GM21423 (cell line): ENCODE measurements at regions not wholly inside any gene's neighbourhood (a gene's known extent, or its start where the extent isn't known, plus 50 kb on each side); places are given as distances from the start of the nearest gene placed in this dataset.

Experiments used
- ATAC-seq: cut with Tn5 transposase; IDR thresholded peaks from one replicate; pipeline ENCODE4 v1.9.1; 2021; ENCODE audit warnings: mild to moderate bottlenecking, moderate library complexity; ENCODE audit not compliant: unreplicated experiment

DNA sequence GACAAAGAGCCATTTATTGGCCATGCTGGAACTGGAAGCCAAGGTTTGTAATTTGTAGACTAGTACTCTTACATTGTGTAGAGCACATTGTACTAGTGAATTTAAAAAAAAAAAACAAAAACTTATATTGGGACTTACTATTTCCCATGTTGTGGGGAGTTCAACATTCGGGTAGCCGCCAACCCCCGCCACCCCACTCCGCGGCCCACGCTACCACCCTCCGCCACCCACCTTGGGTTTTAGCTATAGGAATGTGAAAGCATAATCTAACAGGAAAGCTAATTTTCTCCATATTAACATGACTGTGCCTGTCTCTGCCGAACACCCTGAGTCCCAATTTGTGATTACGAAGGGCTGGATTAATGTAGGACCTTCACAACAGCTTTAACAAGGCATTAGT is 275.8 kb downstream of the FIGN start:
- ATAC-seq, result no peak

- ATAC-seq, result no peak
Observed at GRCh38 chr2:163456953-163457743, 278.7 kb downstream of the FIGN start.

DNA sequence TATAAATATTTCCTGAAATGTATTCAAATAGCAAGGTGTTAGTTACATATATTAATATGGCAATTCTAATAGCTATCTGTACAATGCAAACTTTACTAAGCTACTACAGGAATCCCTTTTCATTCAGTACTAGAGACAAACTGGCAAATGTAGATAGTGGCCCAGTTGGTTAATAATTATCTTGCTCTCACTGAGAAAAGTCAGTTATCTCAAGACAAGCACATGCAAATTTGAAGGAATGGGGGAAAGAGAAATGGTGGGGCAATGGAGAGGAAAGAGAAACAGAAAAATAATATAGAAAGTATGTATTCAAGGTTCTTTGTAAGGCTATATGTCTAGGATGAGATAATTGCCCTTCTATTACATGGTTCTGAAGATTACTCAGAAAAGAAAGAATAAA is 280.0 kb downstream of the FIGN start:
- ATAC-seq, result peak; percentile 96

DNA sequence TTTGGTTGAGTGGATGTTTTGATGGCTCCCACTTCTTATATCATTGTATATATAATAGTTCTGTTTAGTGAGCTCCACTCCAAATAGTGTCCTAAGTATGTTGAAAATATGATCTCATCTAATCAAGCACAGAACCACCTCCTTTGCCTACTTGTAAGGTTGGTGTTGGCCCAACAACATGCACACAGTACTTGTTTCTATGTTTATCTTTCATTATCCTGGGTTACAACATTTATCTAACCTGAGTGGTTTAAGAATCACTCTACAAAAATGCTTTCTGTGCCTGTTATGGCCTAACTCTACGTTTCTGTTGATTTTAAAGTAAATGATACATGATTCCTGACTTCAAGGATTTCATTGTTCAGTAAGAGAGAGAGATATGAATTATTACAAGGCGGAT is 281.9 kb downstream of the FIGN start:
- no peak for ATAC-seq

GRCh38 chr2:163441603-163442002 is 294.2 kb downstream of the FIGN start:
- ATAC-seq, result no peak

DNA sequence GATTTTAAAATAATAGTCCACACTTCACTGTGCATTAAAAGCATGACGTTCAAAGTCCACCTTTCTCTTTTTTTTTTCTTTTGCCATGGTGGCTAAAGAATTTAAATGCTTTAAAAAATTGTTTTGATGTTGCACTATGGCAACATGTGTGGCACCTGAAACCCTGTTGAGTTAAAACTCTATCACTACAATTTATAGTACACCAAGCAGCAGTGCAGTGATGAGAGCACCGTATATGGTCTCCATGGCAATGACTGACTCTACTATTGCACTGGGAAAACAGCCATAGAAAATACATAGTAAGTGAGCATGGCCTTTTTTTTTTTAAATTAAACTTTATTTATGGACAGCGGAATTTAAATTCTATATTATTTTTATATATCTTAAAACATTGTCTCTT is 298.8 kb downstream of the FIGN start:
- ATAC-seq, result no peak

DNA sequence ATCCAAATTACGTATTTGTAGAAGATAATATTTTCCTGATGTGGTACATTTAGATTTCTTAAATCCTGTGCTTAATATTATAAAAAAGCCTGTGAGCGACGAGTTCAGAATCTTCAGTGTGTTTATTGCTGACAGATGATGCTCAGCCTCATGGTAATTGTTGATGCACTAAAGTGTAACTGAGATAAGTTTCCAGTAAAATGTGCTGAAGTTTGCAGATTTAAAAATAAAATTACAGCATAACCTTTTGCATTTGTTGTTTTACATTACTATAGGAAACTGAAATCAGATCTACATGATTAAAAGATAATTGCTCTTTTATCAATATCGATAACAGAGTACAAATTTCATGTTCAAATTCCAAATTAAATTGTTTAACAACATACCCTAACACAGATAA is 307.6 kb downstream of the FIGN start:
- ATAC-seq, result no peak

DNA sequence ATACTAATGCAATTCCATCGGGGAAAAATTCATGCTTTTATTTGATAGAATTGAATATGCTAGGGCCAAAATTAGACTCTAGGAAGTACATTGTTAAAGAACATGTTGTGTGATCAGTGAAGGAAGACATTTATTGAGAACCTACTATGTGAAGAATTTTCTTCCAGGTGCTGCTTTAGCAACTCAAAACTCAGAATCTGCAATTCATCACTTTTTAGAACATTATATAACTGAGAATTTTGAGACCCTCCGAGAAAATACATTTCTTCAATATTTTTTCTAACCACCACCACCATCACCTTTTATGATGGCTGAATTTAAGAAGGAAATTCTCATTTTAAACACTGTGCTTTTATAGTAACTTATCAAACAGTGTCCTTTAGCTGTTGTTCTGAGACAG is 315.2 kb downstream of the FIGN start:
- no peak for ATAC-seq

DNA sequence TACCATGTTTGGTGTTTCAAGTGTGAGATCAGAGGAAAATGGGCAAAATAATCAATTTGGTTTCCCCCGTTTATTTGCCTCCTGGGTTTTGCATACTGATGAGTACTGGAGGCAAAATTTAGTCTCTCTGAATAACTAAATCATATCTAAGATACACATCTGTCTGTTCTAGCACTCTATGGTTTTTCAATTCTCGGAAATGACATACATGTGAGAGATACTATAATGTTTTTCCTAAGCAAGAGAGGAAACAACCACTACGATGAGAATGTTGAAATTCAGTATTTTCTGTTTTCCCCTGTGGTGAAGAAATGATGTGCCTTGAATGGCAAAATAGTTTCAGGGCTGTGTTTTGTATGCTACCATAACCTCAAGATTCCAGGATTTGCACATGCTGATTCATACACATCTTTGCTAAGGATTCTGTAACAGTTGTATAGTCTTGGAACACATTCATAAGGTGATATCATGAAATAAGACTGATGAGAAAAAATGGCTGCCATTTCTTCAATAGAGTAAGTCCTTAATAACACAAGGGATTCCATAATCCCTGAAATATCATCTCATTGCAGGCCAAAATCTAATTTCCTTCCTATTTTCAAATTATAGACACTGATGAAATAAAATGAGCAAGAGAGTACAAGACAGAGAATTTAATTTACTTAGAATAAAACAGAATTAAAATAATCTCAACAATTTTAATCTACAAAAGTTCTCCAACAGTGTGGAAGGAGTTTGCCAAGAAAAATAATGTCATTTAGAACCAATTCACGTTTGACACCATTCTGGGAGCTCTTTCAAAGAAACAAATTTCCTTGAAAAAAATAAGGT is 316.6 kb downstream of the FIGN start:
- no peak for ATAC-seq

- peak; percentile 96 for ATAC-seq
Observed at GRCh38 chr2:163417596-163418337, 318.0 kb downstream of the FIGN start.

DNA sequence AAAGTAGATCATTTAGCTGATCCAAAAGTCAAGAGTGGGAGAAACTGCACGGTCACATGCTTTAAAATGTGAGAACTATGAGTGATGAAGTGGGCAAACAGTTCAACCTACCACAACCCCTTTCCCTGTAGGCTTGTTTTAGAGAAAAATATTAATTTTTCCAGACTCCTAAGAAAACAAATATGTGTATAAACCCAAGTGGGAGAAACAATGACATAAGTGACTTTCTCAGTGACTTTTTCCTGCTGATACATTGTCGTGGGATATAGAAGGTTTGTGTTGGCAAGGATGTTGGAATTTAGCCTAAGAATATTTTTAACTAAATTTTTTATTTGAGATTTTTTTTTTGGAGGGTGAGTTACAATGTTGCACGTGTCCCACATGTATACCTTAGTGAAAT is 321.7 kb downstream of the FIGN start:
- no peak for ATAC-seq

GRCh38 chr2:163407296-163407695 is 328.5 kb downstream of the FIGN start:
- ATAC-seq, result no peak

GRCh38 chr2:163405298-163405697 is 330.5 kb downstream of the FIGN start:
- ATAC-seq, result no peak

DNA sequence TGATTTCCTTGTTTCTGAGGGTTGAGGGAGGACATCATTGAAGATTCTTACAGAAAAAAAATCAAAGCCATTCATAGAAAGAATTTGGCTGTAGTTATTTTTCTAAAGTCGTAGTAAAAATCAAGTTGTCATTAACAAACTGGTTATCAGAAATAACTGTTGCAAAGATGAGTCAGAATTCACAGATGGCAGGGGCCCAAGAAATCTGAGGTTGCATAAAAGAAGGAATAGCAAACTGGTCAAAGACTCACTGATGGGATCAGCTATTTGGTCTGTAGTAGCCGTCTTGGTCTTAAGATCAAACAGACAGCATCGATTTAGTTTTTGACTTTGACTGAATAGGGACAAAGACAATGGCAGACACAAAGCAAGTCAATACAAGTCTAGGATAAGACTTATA is 334.3 kb downstream of the FIGN start:
- ATAC-seq, result no peak

DNA sequence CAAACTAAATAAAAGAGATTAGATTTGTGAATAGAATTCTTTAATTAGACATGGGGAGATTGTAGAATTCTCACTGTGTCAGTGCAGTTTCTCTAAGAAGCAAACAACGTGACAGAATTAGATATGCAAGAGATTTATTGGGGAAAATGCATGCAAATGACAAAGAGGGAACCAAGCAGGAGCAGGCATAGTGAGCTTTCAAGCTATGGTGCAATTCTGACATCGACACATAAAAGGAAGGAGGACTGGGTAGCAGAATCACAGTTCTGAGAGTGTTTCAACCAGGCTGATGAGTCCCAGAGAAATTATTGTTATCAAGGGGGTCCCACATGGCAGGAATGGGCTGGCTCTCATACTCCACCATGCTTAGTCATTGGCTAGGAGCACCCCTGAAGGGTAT is 338.4 kb downstream of the FIGN start:
- no peak for ATAC-seq

DNA sequence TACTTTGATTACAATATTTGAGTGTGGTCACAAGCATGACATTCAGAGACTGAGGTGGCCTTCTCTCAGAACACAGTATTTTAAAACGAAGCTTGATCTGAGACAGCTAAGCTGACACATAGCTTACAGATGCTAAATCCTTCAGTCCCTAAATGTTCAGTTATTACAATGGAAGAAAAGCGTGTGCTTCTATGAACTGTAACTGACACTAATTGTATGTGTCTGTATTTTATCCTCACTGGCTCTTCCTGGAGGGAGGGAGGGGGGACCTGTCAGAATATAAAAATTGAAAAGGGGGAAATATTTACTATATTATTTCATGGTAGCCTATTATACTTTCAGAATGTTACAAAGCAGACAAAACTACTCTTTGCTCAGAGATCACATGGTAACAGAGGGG is 340.2 kb downstream of the FIGN start:
- no peak for ATAC-seq

- no peak for ATAC-seq
Observed at GRCh38 chr2:163389838-163390237, 346.0 kb downstream of the FIGN start.

- ATAC-seq, result no peak
Observed at GRCh38 chr2:163375472-163375871, 360.3 kb downstream of the FIGN start.

GRCh38 chr2:163375070-163375469 is 360.7 kb downstream of the FIGN start:
- ATAC-seq, result no peak

DNA sequence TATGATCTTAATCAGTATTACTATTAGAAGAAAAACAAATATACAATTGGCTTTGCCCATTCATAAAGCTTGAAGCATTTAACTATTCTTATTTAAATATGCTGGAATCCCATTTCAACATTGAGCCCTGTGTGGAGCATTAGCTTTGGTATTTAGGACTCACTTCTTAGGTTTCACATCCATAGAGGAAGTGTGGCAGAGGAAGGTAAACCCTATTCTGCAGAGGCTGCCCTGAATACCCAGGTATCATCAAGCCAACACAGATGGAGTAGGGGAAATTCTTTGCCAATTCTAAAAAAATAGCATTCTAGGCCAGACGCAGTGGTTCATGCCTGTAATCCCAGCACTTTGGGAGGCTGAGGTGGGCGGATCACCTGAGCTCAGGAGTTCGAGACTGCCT is 361.5 kb downstream of the FIGN start:
- ATAC-seq, result no peak

DNA sequence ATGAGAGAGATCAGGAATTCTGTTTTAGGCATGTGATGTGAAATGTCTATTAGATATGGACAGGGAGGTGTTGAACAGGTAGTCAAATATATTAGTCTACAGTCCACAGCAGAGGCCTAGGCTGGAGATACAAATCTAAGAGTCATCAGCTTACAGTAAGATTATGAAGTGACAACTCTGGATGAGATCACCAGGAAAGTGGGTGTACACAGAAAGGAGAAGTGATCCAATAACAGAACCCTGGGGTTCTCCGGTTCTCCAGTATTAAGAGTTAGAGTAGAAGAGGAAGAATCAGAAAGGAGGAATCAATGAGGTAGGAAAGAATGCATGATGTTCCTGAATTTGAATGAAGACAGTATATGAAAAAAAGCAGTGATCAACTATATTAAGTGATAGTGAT is 362.3 kb downstream of the FIGN start:
- ATAC-seq, result no peak
